Lung (tissue), 11 donors: ENCODE measurements at regions not wholly inside any gene's neighbourhood (a gene's known extent, or its start where the extent isn't known, plus 50 kb on each side); places are given as distances from the start of the nearest gene placed in this dataset.
A peak's percentile ranks its signal among the peaks of the same experiment; 100 is the strongest.
"Not testable (repeated sequence)": the region's sequence is repeated elsewhere in the genome, so short reads cannot be mapped to it uniquely, and the experiment has no call there.

Experiments used
- ATAC-seq: fragments of 200-7000 bp; cut with Tn5 transposase; one replicate; pipeline ENCODE4 v1.9.1; 2020; ENCODE audit warnings: moderate number of reproducible peaks; ENCODE audit not compliant: insufficient read depth, low FRiP score
- DNase-seq, 3 donors: peaks; one replicate each; pipeline ENCODE4 v3.0.0-alpha.2; 2013 to 2017
- H3K27ac ChIP-seq, 2 donors: one replicate each; pipeline ENCODE4 v1.5.1; 2013; ENCODE audit warnings: mild to moderate bottlenecking in 2 of 2, moderate library complexity in 2 of 2, control low read depth in 1 of 2, inconsistent platforms in 1 of 2, low read depth in 1 of 2, low read length in 1 of 2
- H3K27me3 ChIP-seq, 3 donors: one replicate each; pipeline ENCODE4 v1.5.1; 2013; ENCODE audit warnings: low read length in 2 of 3; ENCODE audit not compliant: control insufficient read depth in 3 of 3, insufficient read depth in 3 of 3
- H3K36me3 ChIP-seq, 4 donors: one replicate each; pipeline ENCODE4 v1.5.1; 2013; ENCODE audit warnings: low read length in 4 of 4, mild to moderate bottlenecking in 1 of 4, moderate library complexity in 1 of 4; ENCODE audit not compliant: control insufficient read depth in 4 of 4, insufficient read depth in 4 of 4
- H3K4me1 ChIP-seq, 5 donors: one replicate each; pipeline ENCODE4 v1.5.1; 2013; ENCODE audit warnings: low read length in 5 of 5, mild to moderate bottlenecking in 2 of 5, moderate library complexity in 1 of 5; ENCODE audit not compliant: control insufficient read depth in 5 of 5, insufficient read depth in 5 of 5
- H3K4me3 ChIP-seq: one replicate; pipeline ENCODE4 v1.5.1; 2013; ENCODE audit warnings: mild to moderate bottlenecking, control low read depth, moderate library complexity
- H3K9ac ChIP-seq, 2 donors: one replicate each; pipeline ENCODE4 v1.5.1; 2013; ENCODE audit warnings: low read length in 2 of 2, control low read depth in 1 of 2; ENCODE audit not compliant: insufficient read depth in 1 of 2
- H3K9me3 ChIP-seq, 4 donors: one replicate each; pipeline ENCODE4 v1.5.1; 2013; ENCODE audit warnings: low read length in 3 of 4, mild to moderate bottlenecking in 1 of 4, moderate library complexity in 1 of 4; ENCODE audit not compliant: control insufficient read depth in 4 of 4, insufficient read depth in 3 of 4
- WGBS, 2 donors: extraction: QIAGEN DNeasy Blood & Tissue Kit; methylation state at CpG; one replicate each; pipeline ENCODE4 v1.1.7; 2013; 5-methylcytosine and 5-hydroxymethylcytosine counted together
- TF ChIP-seq, protein P1 (sequence below): IDR thresholded peaks from 2 replicates; pipeline ENCODE4 v1.5.1; 2012; ENCODE audit warnings: mild to moderate bottlenecking; ENCODE audit errors: control extremely low read depth, extremely low read depth
- donor health status: control.
- donor health status: control.
- donor health status: Bipolar disorder and iron deficiency.
- donor health status: healthy.
- donor health status: DM: yes; HTN: yes; CAD: no.

DNA sequence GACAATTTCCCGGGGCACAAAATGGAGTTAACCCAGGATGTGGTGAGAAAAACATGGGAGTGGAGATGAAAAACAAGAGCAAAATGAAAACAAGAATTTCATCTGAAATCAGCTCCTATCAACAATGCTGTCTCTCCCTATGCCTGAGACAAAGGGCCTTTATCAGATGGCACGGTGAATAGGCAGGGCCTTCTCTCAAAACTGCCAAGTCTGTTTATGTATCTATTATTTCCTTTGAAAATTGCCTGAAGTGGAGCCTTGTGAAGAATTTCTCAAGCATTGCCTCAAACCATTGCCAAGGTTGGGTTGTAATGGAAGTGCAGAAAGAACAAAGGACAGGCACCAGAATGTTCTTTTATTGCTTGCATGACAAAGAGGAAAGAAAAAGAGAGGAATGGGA, 74.7 kb downstream of the BTBD3 start:
- Histone ChIP-seq H3K27me3 (no peaks in the 10 kb centered on the region), H3K4me3 (no peak overlapping the region), H3K9ac (no peak overlapping the region), H3K27ac (no peak overlapping the region), H3K36me3 (no peaks in the 10 kb centered on the region), H3K4me1 (peaks cover 0 to 4% (median 0%) of the 10 kb centered on the region in 5 donors), H3K9me3 (no peaks in the 10 kb centered on the region)
- TF ChIP-seq, protein P1, sequence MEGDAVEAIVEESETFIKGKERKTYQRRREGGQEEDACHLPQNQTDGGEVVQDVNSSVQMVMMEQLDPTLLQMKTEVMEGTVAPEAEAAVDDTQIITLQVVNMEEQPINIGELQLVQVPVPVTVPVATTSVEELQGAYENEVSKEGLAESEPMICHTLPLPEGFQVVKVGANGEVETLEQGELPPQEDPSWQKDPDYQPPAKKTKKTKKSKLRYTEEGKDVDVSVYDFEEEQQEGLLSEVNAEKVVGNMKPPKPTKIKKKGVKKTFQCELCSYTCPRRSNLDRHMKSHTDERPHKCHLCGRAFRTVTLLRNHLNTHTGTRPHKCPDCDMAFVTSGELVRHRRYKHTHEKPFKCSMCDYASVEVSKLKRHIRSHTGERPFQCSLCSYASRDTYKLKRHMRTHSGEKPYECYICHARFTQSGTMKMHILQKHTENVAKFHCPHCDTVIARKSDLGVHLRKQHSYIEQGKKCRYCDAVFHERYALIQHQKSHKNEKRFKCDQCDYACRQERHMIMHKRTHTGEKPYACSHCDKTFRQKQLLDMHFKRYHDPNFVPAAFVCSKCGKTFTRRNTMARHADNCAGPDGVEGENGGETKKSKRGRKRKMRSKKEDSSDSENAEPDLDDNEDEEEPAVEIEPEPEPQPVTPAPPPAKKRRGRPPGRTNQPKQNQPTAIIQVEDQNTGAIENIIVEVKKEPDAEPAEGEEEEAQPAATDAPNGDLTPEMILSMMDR: no peak
- DNase-seq: no peak
- 71 to 83% methylated on average over 2 of the region's 2 CpGs for WGBS, 2 donors
- no peak for ATAC-seq

DNA sequence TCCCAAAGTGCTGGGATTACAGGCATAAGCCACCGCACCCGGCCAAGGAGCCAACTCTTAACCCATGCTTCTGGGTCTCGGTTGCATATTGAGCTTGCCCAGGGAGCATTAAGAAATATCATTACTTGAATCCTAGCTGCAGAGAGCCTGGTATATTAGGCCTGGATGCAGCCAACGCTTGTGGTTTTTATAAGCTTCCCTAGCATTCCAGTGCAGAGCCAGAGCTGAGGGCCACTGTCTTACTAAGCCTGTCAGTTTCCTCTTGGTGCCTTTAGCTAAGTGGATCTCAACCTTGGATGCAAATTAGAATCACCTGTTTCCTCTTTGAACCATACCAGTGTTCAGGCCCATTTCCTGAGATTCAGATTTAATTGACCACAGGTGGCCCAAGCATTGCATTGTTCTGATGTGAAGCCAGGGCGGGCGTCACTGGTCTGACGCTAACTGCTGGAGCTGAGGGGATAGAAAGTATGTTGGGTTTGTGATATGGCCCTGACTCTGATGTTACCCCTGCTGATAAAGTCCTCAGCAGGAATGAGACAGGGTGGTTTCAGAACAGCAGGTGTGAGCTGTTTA, 76.3 kb downstream of the BTBD3 start:
- peak in 2 of 3 donors; percentile 15 to 38 for DNase-seq

DNA sequence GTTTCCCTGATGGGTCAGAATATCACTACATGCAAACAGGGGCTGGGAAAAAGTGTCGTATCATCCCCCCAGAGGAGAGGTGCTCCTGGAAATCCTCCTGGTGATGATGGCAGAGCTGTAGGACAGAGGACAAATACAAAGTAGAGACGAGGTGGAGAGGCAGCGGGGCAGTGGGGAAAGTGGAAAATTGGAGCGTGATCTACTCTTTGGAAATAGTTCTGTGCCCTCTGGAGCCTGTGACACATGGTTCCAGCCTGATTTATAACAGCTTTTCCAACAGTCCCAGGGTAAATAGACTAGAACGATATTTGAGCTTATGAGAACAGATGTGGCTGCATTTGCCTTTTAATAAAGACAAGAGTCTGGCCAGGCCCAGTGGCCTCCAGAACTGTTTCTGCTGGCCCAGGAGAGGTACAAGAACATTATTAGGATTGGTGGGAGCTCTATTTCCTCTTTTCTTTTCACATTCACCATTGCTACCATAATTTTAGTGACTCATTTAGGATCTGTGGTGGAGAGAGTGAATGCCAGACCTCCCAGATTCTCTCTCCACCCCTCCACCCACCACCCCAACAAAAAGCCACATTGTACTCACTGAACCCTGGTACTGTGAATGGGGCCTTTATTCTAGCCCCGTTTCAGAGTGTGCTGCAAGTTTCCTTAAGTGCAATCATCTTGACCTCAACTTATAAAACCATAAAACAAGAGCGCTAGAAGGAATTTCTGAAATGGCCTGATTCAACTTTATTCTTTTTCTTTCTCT, 78.3 kb downstream of the BTBD3 start:
- H3K27me3 ChIP-seq: no peaks in the 10 kb centered on the region
- H3K4me1 ChIP-seq: peaks cover 0 to 2% (median 0%) of the 10 kb centered on the region in 5 donors
- H3K9me3 ChIP-seq: no peaks in the 10 kb centered on the region
- 78 to 84% methylated on average over 7 of the region's 7 CpGs for WGBS, 2 donors
- H3K9ac ChIP-seq: no peak overlapping the region
- H3K27ac ChIP-seq: peak overlapping the region in 1 of 2 donors; percentile 9
- TF ChIP-seq, protein P1: no peak
- no peaks in the 10 kb centered on the region for H3K36me3 ChIP-seq
- DNase-seq (peak in 2 of 3 donors; percentile 8 to 34), ATAC-seq (no peak)
- no peak overlapping the region for H3K4me3 ChIP-seq

More for the DNA sequence above, 76.3 kb downstream of the BTBD3 start:
- ATAC-seq: no peak
- H3K9me3 ChIP-seq: no peaks in the 10 kb centered on the region
- no peaks in the 10 kb centered on the region for H3K27me3 ChIP-seq
- H3K4me1 ChIP-seq: peaks cover 0 to 2% (median 0%) of the 10 kb centered on the region in 5 donors
- no peak overlapping the region for H3K9ac ChIP-seq
- H3K36me3 ChIP-seq: no peaks in the 10 kb centered on the region
- H3K27ac ChIP-seq: no peak overlapping the region
- TF ChIP-seq, protein P1: no peak
- H3K4me3 ChIP-seq: no peak overlapping the region
- WGBS, 2 donors: 85 to 94% methylated on average over 7 of the region's 7 CpGs

DNA sequence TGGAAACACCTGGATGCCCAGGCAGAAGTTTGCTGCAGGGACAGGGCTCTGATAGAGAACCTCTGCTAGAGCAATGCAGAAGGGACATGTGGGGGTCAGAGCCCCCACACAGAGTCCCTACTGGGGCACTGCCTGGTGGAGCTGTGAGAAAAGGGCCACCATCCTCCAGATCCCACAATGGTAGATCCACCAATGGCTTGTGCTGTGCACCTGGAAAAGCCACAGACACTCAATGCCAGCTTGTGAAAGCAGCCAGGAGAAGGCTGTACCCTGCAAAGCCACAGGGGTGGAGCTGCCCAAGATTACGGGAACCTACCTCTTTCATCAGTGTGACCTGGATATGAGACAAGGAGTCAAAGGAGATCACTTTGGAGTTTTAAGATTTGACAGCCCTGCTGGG, 87.1 kb downstream of the BTBD3 start:
- not testable (repeated sequence) for H3K4me1 ChIP-seq, H3K9ac ChIP-seq, H3K4me3 ChIP-seq, DNase-seq, H3K36me3 ChIP-seq, H3K27me3 ChIP-seq, ATAC-seq, H3K9me3 ChIP-seq, H3K27ac ChIP-seq
- 98 to 100% methylated on average over 1 of the region's 1 CpG for WGBS, 2 donors
